HG03565 (cell line): ENCODE measurements at regions not wholly inside any gene's neighbourhood (a gene's known extent, or its start where the extent isn't known, plus 50 kb on each side); places are given as distances from the start of the nearest gene placed in this dataset.

Experiments used
- ATAC-seq: cut with Tn5 transposase; IDR thresholded peaks from one replicate; pipeline ENCODE4 v1.9.1; 2021; ENCODE audit warnings: mild to moderate bottlenecking, moderate library complexity; ENCODE audit not compliant: unreplicated experiment

DNA sequence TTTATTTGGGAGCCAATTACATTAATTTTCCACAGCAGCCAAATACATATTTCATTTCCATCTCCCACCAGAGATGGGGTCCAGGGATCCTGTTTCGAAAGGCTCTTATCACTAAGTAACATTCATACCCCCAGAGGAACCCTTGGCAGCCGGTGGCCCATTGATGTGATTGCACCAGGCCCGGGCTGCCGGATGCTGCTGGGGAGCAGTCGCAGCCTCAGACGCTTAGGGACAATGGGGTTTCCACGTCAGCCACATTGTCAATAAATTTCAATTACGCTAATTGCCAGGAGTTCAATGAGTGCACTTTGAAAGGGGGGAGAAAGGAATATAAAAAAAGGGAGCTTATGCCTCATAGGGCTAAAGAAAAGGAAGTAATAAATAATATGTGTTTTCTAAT lies 478.8 kb upstream of the ADAMTS16 start:
- ATAC-seq = no peak

DNA sequence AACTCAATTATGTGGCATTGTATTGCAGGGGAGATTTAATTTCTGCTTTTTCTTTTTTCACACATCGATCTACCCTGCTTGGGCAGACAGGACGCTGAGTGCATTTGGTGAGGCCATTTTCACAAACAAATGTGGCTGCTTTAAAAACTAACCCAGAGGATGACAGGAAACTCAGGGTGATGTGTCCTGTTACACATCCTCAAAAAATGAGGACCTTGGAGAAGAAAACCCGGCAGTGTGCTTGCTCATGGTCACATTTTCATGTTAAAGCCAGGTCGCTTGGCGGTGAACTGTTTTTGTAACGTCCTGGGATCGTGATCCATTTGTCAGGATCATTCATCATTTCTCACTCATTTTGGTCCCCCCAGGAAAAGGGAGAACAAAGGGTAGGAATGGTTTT lies 478.3 kb upstream of the ADAMTS16 start:
- no peak for ATAC-seq

DNA sequence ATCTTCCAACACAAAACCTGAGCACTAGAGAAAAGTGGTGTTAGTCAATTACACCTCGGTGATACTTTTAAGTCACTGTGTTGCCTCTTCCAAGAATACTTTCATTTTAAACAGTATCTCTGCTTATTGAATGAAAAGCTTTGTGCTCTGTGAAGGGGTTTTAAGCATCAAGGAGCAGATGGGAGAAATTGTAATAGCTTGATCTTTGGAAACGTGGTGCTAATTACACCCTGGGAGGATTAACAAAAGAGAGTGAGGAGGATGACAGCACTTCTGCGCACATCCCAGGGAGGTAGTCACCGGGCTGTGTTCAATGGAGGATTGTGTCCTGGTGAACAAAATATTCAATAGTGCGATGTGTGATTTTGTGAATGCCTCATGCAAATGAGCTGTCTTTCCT lies 477.4 kb upstream of the ADAMTS16 start:
- ATAC-seq = no peak

DNA sequence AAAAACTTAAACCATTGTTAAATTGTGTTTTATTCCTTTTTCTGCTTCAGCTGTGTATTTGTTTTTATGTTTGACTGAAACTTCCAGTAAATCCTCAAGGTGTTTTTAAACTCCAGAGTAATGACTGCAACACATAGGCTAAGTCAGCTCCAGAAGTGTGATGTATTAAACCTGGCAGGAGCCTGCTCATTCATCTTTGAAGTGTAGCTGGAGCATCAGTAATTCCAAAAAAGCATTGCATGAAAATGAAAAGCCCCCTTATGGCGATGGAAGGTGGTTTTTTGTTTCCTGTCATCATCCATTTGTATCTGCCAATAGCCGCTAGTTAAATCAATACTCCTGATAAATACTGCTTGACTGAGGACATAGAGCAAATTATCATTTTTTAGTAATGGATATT lies 474.2 kb upstream of the ADAMTS16 start:
- ATAC-seq = no peak

DNA sequence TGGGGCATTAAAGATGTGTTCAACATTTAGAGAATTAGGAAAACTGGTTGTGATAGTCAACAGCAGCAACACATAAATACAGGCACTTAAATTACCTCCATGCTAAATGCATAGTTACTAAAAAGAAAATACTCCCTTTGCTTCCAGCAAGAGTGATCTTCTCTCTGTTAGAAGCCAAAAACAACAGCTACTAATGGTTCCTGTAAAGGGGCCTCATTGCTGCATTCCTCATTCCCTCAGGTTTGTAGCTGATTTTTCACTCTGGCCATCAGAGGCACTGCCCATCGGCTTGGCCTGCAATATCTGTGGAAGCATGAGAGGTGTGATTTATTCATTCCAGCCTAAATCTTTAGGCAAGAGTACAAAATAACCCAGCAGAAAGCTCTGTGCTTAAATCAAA lies 466.0 kb upstream of the ADAMTS16 start:
- no peak for ATAC-seq

DNA sequence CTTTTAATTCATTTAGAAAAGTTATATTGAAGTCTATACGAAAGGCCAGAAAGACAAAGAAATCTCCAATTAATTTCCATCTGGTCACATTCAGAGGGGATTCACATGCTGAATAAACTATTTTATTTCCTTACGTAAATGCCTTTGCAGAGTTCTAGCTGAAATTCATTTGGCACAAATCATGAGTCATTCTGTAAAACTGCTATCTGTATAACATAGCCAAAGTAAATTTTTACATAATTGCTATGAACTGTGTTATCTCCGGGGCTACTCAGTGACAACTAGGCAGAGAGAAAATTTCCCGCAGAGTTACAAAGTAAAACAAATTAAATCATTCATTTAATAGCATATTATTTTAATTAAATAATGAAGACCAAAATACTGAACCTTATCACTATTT lies 463.2 kb upstream of the ADAMTS16 start:
- ATAC-seq = no peak

DNA sequence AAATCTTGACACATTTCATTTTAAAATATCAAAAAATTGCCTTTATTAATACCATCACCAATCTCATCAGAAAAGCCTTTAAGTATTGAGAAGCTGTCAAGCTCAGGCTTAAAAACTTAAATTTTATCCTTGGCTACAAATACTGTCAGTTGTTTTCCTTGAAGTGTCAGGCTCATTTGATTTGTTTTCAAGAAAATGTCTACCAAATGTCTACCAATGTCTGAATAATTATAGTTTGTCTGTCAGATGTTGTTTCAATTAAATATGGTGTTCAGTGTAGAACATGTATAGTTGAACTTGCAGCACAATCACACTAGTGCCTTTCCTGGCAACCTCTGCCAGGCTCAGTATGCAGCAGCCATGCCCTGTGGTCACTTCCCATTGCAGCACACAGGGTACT lies 455.2 kb upstream of the ADAMTS16 start:
- no peak for ATAC-seq

DNA sequence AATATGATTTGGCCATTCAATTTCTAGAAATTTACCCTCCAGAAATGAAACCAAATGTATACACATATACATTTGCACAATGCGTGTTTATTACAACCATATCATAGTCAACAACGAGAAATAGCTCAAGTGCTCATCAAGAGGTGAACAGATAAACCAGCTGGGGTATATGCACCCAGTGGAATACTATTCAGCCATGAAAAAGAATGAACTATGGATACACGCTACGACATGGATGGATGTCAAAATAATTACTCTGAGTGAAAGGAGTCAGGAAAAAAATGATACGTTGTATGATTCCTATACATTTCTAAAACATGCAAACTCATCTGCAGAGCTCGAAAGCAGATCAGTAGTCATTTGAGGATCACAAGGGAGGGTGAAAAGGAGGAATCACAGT lies 441.5 kb upstream of the ADAMTS16 start:
- no peak for ATAC-seq

DNA sequence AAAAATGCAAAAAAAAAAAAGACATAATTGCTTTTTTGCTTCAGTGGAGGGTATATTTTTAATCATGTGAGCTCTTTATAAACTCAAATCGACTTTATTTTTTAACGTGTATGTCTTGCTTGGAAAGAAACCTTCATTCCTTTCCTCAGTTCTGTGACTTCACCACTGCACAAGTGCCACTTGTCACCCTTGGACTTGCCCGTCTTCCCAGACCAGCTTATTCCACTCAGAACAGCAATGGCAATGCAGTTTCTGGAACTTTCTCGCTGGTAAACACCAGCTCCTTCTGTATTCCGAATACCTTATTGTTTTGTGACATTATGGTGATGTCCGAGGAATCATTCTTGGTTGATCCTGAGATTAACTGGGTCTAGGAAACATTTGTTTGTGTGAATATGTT lies 440.5 kb upstream of the ADAMTS16 start:
- ATAC-seq = no peak

DNA sequence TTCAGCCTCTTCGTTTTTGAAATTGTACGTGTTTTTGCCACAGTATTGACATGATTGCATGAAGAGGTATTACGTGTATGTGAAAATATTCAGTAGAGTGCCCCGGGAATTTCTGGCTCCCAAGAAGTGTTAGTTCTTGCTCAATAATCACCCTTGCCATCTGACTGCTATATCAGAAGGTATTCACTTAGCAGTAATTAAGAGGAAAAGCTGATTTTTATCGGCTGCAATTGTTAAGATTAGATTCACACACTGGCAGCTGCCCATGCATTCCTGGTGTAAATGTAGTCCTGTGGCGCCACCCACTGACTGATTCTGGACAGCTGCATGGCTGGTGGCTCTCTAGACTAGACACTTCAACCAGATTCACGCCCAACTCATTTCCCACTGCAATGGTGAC lies 440.1 kb upstream of the ADAMTS16 start:
- no peak for ATAC-seq

DNA sequence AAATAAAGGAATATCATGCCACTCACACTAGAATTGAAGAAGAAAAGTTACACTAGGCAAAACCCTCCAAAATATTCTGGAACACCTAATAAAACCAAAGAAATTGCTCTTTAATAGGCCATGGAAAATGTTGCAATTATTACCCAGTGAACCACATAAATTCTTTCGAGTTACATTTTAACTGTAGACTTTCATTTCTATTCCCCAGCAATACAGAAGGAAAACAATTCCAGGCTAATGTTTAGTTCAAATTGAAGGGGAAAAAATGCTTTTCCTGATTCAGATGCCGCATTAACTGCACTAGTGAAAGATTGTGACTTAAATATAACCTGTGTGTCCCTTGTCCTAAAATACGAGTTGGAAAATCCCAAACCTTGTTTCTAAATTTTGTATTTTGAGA lies 439.3 kb upstream of the ADAMTS16 start:
- ATAC-seq = no peak

DNA sequence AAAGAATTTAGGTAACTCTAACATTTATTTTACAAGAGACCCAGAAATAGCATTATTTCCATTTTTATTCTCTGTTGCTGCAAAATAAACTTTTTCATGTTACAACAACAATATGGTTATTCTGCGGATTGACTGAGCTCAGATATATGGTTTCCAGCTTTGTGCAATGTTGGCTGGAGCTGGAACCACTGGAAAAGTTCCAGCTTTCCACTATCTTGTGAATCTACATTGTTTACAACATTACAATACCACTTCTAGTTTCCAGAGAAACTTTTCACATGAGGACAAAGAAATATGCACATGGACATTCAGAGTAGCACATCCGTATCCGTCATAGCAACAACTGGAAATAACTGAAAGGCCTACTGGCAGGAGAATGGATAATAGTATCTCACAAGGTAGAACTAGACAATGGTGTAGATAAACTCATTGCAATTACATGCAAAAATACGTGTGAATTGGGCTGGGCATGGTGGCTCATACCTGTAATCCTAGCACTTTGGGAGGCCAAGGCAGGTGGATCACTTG lies 436.1 kb upstream of the ADAMTS16 start:
- no peak for ATAC-seq

DNA sequence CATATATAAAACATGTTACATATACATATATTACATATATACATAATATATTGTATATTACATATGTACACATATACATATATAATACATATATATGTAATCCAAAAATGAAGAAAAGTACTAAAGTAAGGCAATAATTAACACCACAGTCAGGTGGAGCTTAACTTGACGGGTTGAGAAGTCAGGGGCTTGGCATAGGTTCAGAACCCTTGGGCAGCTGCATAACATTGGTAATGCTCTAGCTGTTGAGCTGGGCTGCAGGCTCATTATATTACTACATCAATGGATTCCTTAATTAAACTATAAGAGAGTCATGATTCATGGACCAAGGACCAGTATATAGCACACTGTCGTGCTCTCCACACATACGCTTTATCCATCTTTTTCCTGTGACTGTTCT lies 435.2 kb upstream of the ADAMTS16 start:
- no peak for ATAC-seq

DNA sequence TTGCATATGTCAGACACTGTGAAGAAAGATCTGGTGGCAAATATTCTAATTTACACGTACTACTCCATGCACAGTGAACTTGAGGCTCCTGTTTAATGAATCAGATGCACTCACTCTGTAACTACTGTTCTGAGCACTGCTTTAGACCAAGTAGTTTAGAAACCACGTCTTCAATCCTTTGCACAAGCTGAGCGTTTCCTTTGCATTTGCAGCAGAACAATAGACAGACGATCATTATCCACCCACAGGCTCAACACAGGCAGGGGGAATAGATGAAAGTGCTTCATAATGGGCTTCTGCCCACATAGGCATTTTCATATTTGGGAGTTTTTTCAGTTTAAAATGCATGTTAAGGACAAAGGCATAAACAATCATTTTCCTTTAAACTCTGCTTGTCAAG lies 423.3 kb upstream of the ADAMTS16 start:
- no peak for ATAC-seq

DNA sequence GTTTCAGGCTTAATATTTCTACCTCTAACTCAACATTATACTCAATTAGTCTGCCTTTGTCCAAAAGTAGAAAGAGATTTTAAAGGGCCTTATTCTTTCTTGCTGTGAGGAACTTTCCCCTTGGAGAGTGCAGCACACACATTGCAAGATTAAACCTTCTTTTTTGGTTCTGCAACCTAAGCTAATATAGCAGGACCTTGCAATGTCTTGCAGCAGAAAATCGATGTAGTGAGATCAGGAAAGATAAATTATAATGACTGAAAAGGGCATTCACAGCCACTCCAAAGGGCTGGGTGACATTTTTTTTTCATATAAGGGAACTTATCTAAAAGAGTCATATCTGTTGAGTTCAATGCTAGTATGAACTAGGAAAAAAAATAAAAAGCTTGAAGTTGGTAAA lies 422.7 kb upstream of the ADAMTS16 start:
- ATAC-seq = no peak

DNA sequence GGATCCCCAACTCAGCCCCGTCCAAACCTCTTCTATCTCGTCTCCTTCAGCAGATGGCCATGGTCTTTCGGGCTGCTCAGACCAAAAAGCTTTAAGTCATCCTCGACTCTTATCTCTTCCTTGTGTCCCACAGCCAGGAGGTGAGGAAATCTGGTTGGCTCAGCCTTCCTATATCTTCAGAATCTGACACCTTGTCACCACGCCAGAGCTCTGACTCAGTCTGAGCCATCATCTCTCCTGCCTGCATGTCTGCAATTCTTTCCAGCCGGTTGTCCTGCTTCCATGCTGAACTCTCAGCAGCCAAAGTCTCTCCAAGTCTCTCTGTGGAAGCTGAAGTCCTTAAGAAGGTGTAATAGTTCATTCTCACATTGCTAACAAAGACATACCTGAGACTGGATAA lies 419.3 kb upstream of the ADAMTS16 start:
- ATAC-seq = no peak

DNA sequence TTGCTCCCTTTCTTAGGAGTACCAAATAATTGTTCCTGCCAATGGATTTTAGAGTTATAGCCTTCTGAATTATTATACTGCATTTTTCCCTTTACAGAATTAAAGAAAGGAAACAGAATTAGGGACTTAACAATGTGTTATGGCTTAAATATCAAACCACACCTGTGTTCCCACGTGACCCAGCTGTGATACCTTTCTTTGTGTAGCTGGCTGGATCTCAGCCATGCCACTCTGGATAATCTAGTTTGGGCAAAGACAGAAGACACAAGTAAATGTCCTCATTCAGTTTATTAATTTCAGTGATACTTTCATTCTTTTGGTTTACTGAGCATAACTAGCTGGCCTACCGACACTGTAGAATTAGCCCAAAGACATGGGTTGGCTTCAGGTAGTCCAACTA lies 417.2 kb upstream of the ADAMTS16 start:
- no peak for ATAC-seq

DNA sequence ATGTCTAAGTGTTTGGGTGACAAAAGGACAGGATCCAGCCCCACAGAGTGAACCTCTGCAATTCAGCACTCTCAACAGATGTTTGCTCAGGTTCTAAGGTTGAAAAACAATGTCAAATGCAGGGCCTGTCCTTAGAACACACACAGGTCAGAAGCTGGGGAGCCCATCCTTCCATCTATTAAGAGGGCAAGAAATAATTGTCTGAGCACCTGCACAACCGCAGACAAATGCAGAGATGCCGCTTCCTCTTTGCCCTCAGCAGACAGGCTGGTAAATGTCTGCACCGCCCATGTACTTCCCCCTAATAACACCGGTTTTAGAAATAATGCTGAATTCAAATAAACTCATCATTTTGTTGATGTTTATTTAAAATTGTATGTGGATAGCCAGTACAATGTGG lies 414.5 kb upstream of the ADAMTS16 start:
- no peak for ATAC-seq

DNA sequence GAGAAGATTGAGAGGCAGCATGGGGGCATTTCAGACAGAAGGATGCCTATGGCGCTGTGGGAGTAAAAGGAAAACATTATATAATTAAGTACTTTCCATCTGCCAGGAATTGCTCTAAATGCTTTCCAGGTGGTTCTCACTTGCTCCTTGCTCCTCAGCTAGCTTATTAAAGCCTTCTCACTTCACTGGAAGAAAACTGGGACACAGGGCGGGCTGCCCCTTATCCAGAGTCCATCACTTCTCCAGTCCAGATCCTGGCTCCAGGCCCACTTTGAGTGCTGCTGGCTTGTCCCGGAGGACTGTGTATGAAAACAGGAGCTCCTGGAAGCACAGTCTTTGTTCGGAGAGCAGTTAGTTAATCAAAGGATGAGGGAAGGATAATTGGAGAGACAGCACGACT lies 409.9 kb upstream of the ADAMTS16 start:
- no peak for ATAC-seq

DNA sequence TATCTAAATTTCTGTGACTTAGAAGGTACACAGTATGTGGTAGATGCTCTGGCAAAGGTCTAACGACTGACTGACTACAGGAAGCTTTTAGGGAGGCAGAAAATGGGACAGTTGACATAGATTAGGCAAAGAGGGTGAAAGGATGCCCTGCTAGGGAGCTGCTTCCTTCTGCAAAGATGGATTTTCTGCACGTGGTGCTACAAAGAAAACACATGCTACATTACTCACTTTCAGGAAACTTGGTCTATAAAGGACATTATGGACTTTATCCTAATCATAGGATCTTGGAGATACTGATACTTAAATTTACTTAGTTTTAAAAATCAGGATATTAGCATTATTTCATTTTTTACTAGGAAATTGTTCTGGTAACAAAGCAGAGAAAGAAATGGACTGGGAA lies 405.8 kb upstream of the ADAMTS16 start:
- no peak for ATAC-seq

DNA sequence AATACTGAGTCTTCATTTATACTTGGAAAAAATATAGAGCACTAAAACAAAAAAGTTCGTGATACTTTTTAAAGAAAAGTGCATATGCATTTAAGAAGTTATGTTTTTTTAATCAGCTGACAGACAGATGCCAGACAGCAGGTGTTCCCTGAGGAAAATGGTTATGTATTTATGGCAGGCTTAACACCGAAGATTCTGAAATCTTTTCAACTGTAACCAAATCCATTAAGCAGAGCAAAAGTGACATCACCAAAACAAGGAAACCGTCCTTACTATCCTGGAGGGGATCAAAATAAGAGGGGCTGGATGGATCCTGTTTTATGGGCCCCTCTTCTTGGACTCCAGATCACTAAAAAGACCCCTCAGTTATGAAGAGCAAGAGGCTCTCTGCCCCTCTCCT lies 404.9 kb upstream of the ADAMTS16 start:
- ATAC-seq = no peak

DNA sequence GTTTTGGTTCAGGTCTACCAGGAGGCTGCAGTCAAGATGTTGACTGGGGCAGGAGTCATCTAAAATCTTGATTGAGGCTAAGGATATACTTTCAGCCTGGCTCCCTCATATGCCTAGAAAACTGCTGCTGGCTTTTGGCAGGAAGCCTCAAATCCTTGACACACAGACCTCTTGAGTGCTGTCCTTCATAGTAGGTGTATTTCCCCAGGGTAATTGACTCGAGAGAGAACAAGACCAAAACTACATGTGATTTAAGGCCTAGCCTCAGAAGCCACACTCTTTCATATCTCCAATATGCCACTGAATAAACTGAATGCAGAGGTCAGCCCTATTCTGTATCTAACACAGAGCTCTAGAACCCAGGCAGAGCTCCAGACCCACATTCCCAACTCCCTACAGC lies 402.3 kb upstream of the ADAMTS16 start:
- ATAC-seq = no peak

DNA sequence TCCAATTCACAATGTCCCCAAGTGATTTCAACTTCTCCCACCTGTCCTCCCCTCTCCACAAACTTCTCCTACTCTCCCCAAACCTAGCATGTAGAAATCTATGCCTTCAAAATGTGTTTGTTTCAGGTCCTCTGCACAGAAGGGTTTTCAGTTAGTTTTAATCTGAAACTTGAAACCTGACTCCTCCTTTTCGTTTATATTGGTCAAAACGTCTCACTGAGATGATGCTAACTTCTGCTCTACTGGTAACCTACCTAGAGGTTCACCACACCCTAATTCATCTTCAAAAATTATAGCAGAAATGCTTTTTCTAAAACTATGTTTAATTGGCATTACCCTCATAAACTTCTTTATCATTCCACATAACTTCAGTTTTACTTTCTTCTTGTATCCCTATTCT lies 401.8 kb upstream of the ADAMTS16 start:
- ATAC-seq = no peak

DNA sequence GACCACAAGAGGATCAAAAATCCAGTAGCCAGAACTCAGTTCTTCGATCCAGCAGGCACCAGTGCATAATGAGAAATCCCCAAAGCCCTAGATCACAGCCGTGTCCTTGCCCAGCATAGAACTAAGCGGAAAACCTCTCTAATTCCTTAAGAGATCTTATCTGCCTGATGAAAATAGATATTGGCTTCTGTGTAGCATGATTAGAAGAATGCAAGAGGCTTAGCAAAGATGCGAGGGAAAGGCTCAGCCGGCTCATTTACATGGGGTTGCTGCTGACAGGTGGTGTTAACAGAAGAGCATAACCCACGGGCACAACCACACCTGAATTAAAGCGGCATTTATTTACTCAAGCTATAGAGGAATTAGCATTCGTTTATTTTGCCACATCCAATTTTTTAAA lies 400.0 kb upstream of the ADAMTS16 start:
- no peak for ATAC-seq
